GM12878 (cell line): ENCODE measurements at regions not wholly inside any gene's neighbourhood (a gene's known extent, or its start where the extent isn't known, plus 50 kb on each side); places are given as distances from the start of the nearest gene placed in this dataset.

Experiments
- CREB1 ChIP-seq: IDR thresholded peaks from 2 replicates; pipeline ENCODE4 v1.6.1; 2012; ENCODE audit warnings: low read depth, mild to moderate bottlenecking, inconsistent platforms
- EP300 ChIP-seq, 2 experiments: fragments of 150-350 bp in 1 of 2; IDR thresholded peaks; 2 replicates each; pipeline ENCODE4 v1.6.1; 2011 to 2012; ENCODE audit warnings: low read depth in 2 of 2, low read length in 2 of 2, borderline replicate concordance in 1 of 2, improper control_type of control experiment in 1 of 2, inconsistent platforms in 1 of 2; ENCODE audit not compliant: control insufficient read depth in 1 of 2
- HCFC1 ChIP-seq: fragments of 150-350 bp; IDR thresholded peaks from 2 replicates; pipeline ENCODE4 v1.6.1; 2014; ENCODE audit warnings: low read length
- JUND ChIP-seq: IDR thresholded peaks from 2 replicates; pipeline ENCODE4 v1.6.1; 2012; ENCODE audit warnings: low read depth, mild to moderate bottlenecking, low read length, improper control_type of control experiment, moderate library complexity
- MXI1 ChIP-seq: fragments of 150-350 bp; IDR thresholded peaks from 2 replicates; pipeline ENCODE4 v1.6.1; 2011; ENCODE audit warnings: low read depth, mild to moderate bottlenecking, inconsistent platforms, low read length, improper control_type of control experiment
- NR2F1 ChIP-seq: fragments of 450-650 bp; conservative IDR thresholded peaks from 2 replicates; pipeline ENCODE4 v1.6.1; 2017; ENCODE audit warnings: mild to moderate bottlenecking
- SMARCA5 ChIP-seq: fragments of 450-650 bp; IDR thresholded peaks from 2 replicates; pipeline ENCODE4 v1.6.1; 2017; ENCODE audit warnings: mild to moderate bottlenecking
- TAF1 ChIP-seq: IDR thresholded peaks from 2 replicates; pipeline ENCODE4 v1.6.1; 2011; ENCODE audit warnings: mild to moderate bottlenecking, low read depth, low read length, borderline replicate concordance
- ZNF274 ChIP-seq: IDR thresholded peaks from one replicate; pipeline ENCODE4 v1.8.0; 2011; ENCODE audit not compliant: insufficient read length, insufficient read depth
- TF ChIP-seq, protein P1 (sequence below): fragments of 450-650 bp; IDR thresholded peaks from 2 replicates; pipeline ENCODE4 v1.6.1; 2016; ENCODE audit warnings: mild to moderate bottlenecking
- TF ChIP-seq, protein P2 (sequence below): fragments of 450-650 bp; IDR thresholded peaks from 2 replicates; pipeline ENCODE4 v1.6.1; 2017; ENCODE audit warnings: mild to moderate bottlenecking
- TF ChIP-seq, protein P3 (sequence below): IDR thresholded peaks from 2 replicates; pipeline ENCODE4 v1.6.1; 2012; ENCODE audit warnings: low read depth, low read length, improper control_type of control experiment

DNA sequence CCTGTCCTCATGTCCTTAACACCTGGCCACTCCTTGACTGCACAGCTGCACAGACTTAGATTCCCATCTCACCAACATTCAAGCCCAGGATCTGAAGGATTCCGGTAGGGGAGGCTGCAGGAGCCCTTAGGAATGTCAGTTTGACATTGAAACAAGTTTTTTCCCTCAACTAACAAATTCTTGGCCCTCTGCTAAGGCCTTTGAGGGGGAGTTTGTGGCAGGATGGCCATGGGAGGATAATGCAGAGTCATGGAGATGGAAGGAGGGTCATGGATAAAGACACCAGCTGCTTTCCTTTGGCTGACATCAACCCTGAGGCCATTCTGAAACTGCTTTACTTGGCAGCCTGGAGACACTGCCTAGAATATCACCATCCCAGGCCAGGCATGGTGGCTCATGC, 63.4 kb upstream of the PPP2R5A start (continued):
- TF ChIP-seq NR2F1 (no peak), EP300 (IDR thresholded peaks at IDR 0.05; ENCODE audit: borderline replicate concordance in 1 of 2, control insufficient read depth in 1 of 2, low read depth in 2 of 2, low read length in 2 of 2) (no peak), ZNF274 (no peak), CREB1 (no peak), HCFC1 (no peak), SMARCA5 (no peak), MXI1 (no peak), TAF1 (no peak), JUND (no peak)
- TF ChIP-seq, protein P1, sequence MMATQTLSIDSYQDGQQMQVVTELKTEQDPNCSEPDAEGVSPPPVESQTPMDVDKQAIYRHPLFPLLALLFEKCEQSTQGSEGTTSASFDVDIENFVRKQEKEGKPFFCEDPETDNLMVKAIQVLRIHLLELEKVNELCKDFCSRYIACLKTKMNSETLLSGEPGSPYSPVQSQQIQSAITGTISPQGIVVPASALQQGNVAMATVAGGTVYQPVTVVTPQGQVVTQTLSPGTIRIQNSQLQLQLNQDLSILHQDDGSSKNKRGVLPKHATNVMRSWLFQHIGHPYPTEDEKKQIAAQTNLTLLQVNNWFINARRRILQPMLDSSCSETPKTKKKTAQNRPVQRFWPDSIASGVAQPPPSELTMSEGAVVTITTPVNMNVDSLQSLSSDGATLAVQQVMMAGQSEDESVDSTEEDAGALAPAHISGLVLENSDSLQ: no peak
- TF ChIP-seq, protein P2, sequence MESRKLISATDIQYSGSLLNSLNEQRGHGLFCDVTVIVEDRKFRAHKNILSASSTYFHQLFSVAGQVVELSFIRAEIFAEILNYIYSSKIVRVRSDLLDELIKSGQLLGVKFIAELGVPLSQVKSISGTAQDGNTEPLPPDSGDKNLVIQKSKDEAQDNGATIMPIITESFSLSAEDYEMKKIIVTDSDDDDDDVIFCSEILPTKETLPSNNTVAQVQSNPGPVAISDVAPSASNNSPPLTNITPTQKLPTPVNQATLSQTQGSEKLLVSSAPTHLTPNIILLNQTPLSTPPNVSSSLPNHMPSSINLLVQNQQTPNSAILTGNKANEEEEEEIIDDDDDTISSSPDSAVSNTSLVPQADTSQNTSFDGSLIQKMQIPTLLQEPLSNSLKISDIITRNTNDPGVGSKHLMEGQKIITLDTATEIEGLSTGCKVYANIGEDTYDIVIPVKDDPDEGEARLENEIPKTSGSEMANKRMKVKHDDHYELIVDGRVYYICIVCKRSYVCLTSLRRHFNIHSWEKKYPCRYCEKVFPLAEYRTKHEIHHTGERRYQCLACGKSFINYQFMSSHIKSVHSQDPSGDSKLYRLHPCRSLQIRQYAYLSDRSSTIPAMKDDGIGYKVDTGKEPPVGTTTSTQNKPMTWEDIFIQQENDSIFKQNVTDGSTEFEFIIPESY: no peak
- TF ChIP-seq, protein P3, sequence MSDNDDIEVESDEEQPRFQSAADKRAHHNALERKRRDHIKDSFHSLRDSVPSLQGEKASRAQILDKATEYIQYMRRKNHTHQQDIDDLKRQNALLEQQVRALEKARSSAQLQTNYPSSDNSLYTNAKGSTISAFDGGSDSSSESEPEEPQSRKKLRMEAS: no peak
- TF ChIP-seq, all 136 proteins: peak for 0
